H9 (cell line): ENCODE measurements at regions not wholly inside any gene's neighbourhood (a gene's known extent, or its start where the extent isn't known, plus 50 kb on each side); places are given as distances from the start of the nearest gene placed in this dataset.

Experiments used
- DNase-seq: peaks from one replicate; pipeline ENCODE4 v3.0.0-alpha.2; 2017
- H2AFZ ChIP-seq: one replicate; pipeline ENCODE4 v1.6.1; 2013; ENCODE audit warnings: mild to moderate bottlenecking, low read length, control low read depth, moderate library complexity
- H2AK5ac ChIP-seq: 2 replicates; pipeline ENCODE4 v1.6.1; 2013; ENCODE audit warnings: low read length, control low read depth, mixed read lengths; ENCODE audit not compliant: insufficient read length
- H2BK120ac ChIP-seq: one replicate; pipeline ENCODE4 v1.6.1; 2013; ENCODE audit warnings: low read depth, mild to moderate bottlenecking, low read length, control low read depth, inconsistent platforms; ENCODE audit not compliant: poor library complexity, severe bottlenecking
- H2BK12ac ChIP-seq: 2 replicates; pipeline ENCODE4 v1.6.1; 2013; ENCODE audit warnings: low read length, control low read depth, mixed read lengths, low read depth; ENCODE audit not compliant: insufficient read length
- H2BK15ac ChIP-seq: 2 replicates; pipeline ENCODE4 v1.6.1; 2013; ENCODE audit warnings: low read depth, low read length, control low read depth
- H2BK20ac ChIP-seq: one replicate; pipeline ENCODE4 v1.6.1; 2013; ENCODE audit warnings: low read depth, mild to moderate bottlenecking, low read length, control low read depth, inconsistent platforms; ENCODE audit not compliant: poor library complexity, severe bottlenecking
- H2BK5ac ChIP-seq: 2 replicates; pipeline ENCODE4 v1.6.1; 2013; ENCODE audit warnings: low read length, control low read depth, mixed read lengths; ENCODE audit not compliant: insufficient read length
- H3K14ac ChIP-seq: 2 replicates; pipeline ENCODE4 v1.6.1; 2013; ENCODE audit warnings: low read length, control low read depth; ENCODE audit not compliant: insufficient read depth
- H3K18ac ChIP-seq: 2 replicates; pipeline ENCODE4 v1.6.1; 2013; ENCODE audit warnings: low read depth, mild to moderate bottlenecking, mixed read lengths, low read length, control low read depth; ENCODE audit not compliant: insufficient read length
- H3K23ac ChIP-seq: 2 replicates; pipeline ENCODE4 v1.6.1; 2013; ENCODE audit warnings: low read length, control low read depth, mixed read lengths, low read depth; ENCODE audit not compliant: insufficient read length
- H3K23me2 ChIP-seq: 2 replicates; pipeline ENCODE4 v1.6.1; 2013; ENCODE audit warnings: low read depth, mild to moderate bottlenecking, mixed read lengths, low read length, control low read depth; ENCODE audit not compliant: insufficient read length, poor library complexity, severe bottlenecking
- H3K27ac ChIP-seq: 2 replicates; pipeline ENCODE4 v1.5.1; 2013; ENCODE audit warnings: low read length, control low read depth, mixed read lengths, low read depth; ENCODE audit not compliant: insufficient read length
- H3K27me3 ChIP-seq: 2 replicates; pipeline ENCODE4 v1.6.1; 2013; ENCODE audit warnings: low read length, control low read depth, inconsistent platforms; ENCODE audit not compliant: insufficient read depth
- H3K4ac ChIP-seq: 2 replicates; pipeline ENCODE4 v1.6.1; 2013; ENCODE audit warnings: low read depth, mild to moderate bottlenecking, control low read depth, inconsistent platforms, low read length, moderate library complexity
- H3K4me1 ChIP-seq: 2 replicates; pipeline ENCODE4 v1.6.1; 2013; ENCODE audit warnings: low read length, control low read depth, inconsistent platforms; ENCODE audit not compliant: insufficient read depth
- H3K4me2 ChIP-seq: 2 replicates; pipeline ENCODE4 v1.6.1; 2013; ENCODE audit warnings: low read length, control low read depth, mixed read lengths; ENCODE audit not compliant: insufficient read length, insufficient read depth
- H3K56ac ChIP-seq: 2 replicates; pipeline ENCODE4 v1.6.1; 2013; ENCODE audit warnings: low read depth, mild to moderate bottlenecking, mixed read lengths, low read length, control low read depth; ENCODE audit not compliant: insufficient read length
- H3K79me1 ChIP-seq: 2 replicates; pipeline ENCODE4 v1.6.1; 2013; ENCODE audit warnings: low read depth, mild to moderate bottlenecking, moderate library complexity, low read length, control low read depth, inconsistent platforms; ENCODE audit not compliant: insufficient read depth, poor library complexity, severe bottlenecking
- H3K79me2 ChIP-seq: 2 replicates; pipeline ENCODE4 v1.6.1; 2013; ENCODE audit warnings: low read length, control low read depth, inconsistent platforms; ENCODE audit not compliant: insufficient read depth
- H3K9ac ChIP-seq: 2 replicates; pipeline ENCODE4 v1.6.1; 2013; ENCODE audit warnings: low read length, control low read depth, mixed read lengths; ENCODE audit not compliant: insufficient read length; ENCODE audit errors: extremely low read depth
- H3K9me3 ChIP-seq: one replicate; pipeline ENCODE4 v1.6.1; 2013; ENCODE audit warnings: low read depth, low read length, inconsistent platforms; ENCODE audit not compliant: control insufficient read depth
- H3T11ph ChIP-seq: one replicate; pipeline ENCODE4 v1.6.1; 2013; ENCODE audit warnings: mild to moderate bottlenecking, low read length, control low read depth, inconsistent platforms
- H4K20me1 ChIP-seq: one replicate; pipeline ENCODE4 v1.6.1; 2013; ENCODE audit not compliant: control insufficient read depth, insufficient read length, insufficient read depth
- H4K5ac ChIP-seq: 2 replicates; pipeline ENCODE4 v1.6.1; 2013; ENCODE audit warnings: low read depth, mild to moderate bottlenecking, mixed read lengths, low read length, control low read depth; ENCODE audit not compliant: insufficient read length
- H4K8ac ChIP-seq: replicated peaks from 2 replicates; pipeline ENCODE4 v1.6.1; 2013; ENCODE audit warnings: low read length, control low read depth, mixed read lengths, low read depth; ENCODE audit not compliant: insufficient read length
- H4K91ac ChIP-seq: 2 replicates; pipeline ENCODE4 v1.6.1; 2013; ENCODE audit warnings: low read depth, mild to moderate bottlenecking, moderate library complexity, mixed read lengths, low read length, control low read depth; ENCODE audit not compliant: insufficient read length
- H3K27ac Mint-ChIP-seq, 3 experiments: 2 replicates in 2 of 3; 3 replicates in 1 of 3; pipeline ENCODE4 v1.8.0; 2020 to 2021; ENCODE audit warnings: mixed read lengths in 3 of 3, mild to moderate bottlenecking in 1 of 3, moderate library complexity in 1 of 3
- H3K27me3 Mint-ChIP-seq: 2 replicates; pipeline ENCODE4 v1.8.0; 2021; ENCODE audit warnings: low read depth, mild to moderate bottlenecking, moderate library complexity, mixed read lengths
- H3K36me3 Mint-ChIP-seq, 3 experiments: 2 replicates in 2 of 3; 3 replicates in 1 of 3; pipeline ENCODE4 v1.8.0; 2020 to 2021; ENCODE audit warnings: low read depth in 3 of 3, mixed read lengths in 3 of 3; ENCODE audit not compliant: insufficient read depth in 1 of 3
- H3K4me1 Mint-ChIP-seq, 2 experiments: 2 replicates each; pipeline ENCODE4 v1.8.0; 2020; ENCODE audit warnings: mixed read lengths in 2 of 2
- H3K4me3 Mint-ChIP-seq, 2 experiments: 2 replicates in 1 of 2; 3 replicates in 1 of 2; pipeline ENCODE4 v1.8.0; 2020 to 2021; ENCODE audit warnings: mild to moderate bottlenecking in 2 of 2, mixed read lengths in 2 of 2, moderate library complexity in 1 of 2
- H3K9me3 Mint-ChIP-seq, 2 experiments: 2 replicates in 1 of 2; 3 replicates in 1 of 2; pipeline ENCODE4 v1.8.0; 2020; ENCODE audit warnings: mild to moderate bottlenecking in 2 of 2, mixed read lengths in 2 of 2, moderate library complexity in 1 of 2
- WGBS: extraction: QIAGEN DNeasy Blood & Tissue Kit; methylation state at CpG from one replicate; pipeline ENCODE4 v1.1.7; 2013; ENCODE audit warnings: missing lambda C conversion rate, low lambda C conversion rate, mixed read lengths; ENCODE audit not compliant: insufficient read length; ENCODE audit errors: extremely low coverage; 5-methylcytosine and 5-hydroxymethylcytosine counted together
- TF ChIP-seq, protein P1 (sequence below): fragments of 200-600 bp; sonication (generic); conservative IDR thresholded peaks from 3 replicates; pipeline ENCODE4 v1.8.0; 2021; ENCODE audit warnings: antibody characterized with exemption, mild to moderate bottlenecking

DNA sequence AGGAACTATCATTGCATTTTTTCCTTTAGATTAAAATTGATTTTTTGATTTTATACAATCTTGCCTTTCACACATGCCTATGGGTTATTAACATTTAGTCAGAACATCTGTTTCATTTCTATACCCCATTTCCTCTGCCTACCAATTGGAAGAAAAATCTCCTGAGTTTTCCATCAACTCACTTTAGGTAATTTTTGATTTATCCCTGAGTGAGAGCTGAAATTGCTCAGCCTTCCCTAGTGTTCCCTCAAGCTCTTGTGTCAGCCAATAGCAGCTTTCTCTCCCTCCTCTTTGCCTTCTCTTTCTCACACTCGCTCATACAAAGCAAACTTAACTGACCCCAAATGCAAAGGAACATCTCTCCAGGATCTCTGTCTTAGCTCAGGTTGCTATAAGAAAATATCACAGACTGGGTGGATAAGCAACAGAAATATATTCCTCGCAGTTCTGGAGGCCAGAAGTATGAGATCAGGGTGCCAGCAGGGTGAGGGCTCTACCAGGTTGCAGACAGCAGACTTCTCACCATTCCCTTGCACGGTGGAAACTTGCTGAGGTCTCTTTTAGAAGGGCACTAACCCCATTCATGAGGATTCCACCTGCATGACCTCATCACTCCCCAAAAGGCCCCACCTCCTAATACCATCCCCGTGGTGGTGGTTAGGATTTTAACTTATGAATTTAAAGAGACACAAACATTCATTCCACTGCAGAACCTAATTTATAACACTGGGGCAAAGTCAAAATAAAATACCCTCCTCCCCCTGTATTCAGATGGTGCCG, 224.2 kb upstream of the SFSWAP start:
- no peak overlapping the region for H2BK120ac ChIP-seq
- H3K4me2 ChIP-seq: no peak overlapping the region
- no peak overlapping the region for H3K23ac ChIP-seq
- no peak overlapping the region for H4K5ac ChIP-seq
- H4K20me1 ChIP-seq: no peaks in the 10 kb centered on the region
- H3K9ac ChIP-seq: no peak overlapping the region
- no peak overlapping the region for H3K14ac ChIP-seq
- peaks cover 27% of the 10 kb centered on the region for H3K27me3 Mint-ChIP-seq
- TF ChIP-seq, protein P1, sequence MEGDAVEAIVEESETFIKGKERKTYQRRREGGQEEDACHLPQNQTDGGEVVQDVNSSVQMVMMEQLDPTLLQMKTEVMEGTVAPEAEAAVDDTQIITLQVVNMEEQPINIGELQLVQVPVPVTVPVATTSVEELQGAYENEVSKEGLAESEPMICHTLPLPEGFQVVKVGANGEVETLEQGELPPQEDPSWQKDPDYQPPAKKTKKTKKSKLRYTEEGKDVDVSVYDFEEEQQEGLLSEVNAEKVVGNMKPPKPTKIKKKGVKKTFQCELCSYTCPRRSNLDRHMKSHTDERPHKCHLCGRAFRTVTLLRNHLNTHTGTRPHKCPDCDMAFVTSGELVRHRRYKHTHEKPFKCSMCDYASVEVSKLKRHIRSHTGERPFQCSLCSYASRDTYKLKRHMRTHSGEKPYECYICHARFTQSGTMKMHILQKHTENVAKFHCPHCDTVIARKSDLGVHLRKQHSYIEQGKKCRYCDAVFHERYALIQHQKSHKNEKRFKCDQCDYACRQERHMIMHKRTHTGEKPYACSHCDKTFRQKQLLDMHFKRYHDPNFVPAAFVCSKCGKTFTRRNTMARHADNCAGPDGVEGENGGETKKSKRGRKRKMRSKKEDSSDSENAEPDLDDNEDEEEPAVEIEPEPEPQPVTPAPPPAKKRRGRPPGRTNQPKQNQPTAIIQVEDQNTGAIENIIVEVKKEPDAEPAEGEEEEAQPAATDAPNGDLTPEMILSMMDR: no peak
- no peak overlapping the region for H3K18ac ChIP-seq
- H3K4me1 ChIP-seq: no peaks in the 10 kb centered on the region
- no peaks in the 10 kb centered on the region for H3K79me2 ChIP-seq
- H3K4me3 Mint-ChIP-seq: no peak overlapping the region
- H2AFZ ChIP-seq: no peak overlapping the region
- H2BK15ac ChIP-seq: no peak overlapping the region
- H3K27ac ChIP-seq: no peak overlapping the region
- H3K27ac Mint-ChIP-seq: no peak overlapping the region; a peak in 1 of 7 replicates
- no peaks in the 10 kb centered on the region for H3K9me3 Mint-ChIP-seq
- H3K4me1 Mint-ChIP-seq: 0 out of 4 replicates have a peak, but pooled peaks cover 0 to 3% of the 10 kb centered on the region in 2 experiments
- no peak overlapping the region for H2BK5ac ChIP-seq
- H2BK20ac ChIP-seq: no peak overlapping the region
- H3K79me1 ChIP-seq: no peaks in the 10 kb centered on the region
- no peak overlapping the region for H4K91ac ChIP-seq
- DNase-seq: no peak
- no peak overlapping the region for H2AK5ac ChIP-seq
- H3K23me2 ChIP-seq: no peaks in the 10 kb centered on the region
- no peak overlapping the region for H2BK12ac ChIP-seq
- no CpG with 5 or more reads among the region's 5 CpGs for WGBS
- no peaks in the 10 kb centered on the region for H3K36me3 Mint-ChIP-seq
- H3K56ac ChIP-seq: no peak overlapping the region
- H3K27me3 ChIP-seq: no peaks in the 10 kb centered on the region; the same call in 1 of the 2 replicates
- H3K4ac ChIP-seq: no peak overlapping the region
- no peaks in the 10 kb centered on the region for H3K9me3 ChIP-seq
- no peak overlapping the region for H4K8ac ChIP-seq
- no peak overlapping the region for H3T11ph ChIP-seq
